GM23248 (cell line): ENCODE measurements at regions not wholly inside any gene's neighbourhood (a gene's known extent, or its start where the extent isn't known, plus 50 kb on each side); places are given as distances from the start of the nearest gene placed in this dataset.

Source experiments
- EZH2 ChIP-seq: fragments of 200-600 bp; sonication (generic); IDR thresholded peaks from 2 replicates; pipeline ENCODE4 v1.6.1; 2018; ENCODE audit warnings: antibody characterized with exemption, mild to moderate bottlenecking; ENCODE audit not compliant: insufficient read depth, poor library complexity, severe bottlenecking
- EZH2phosphoT487 ChIP-seq: fragments of 200-600 bp; sonication (generic); IDR thresholded peaks from 2 replicates; pipeline ENCODE4 v1.6.1; 2018; ENCODE audit warnings: antibody characterized with exemption, moderate library complexity, mild to moderate bottlenecking, low read depth; ENCODE audit not compliant: insufficient read depth

DNA sequence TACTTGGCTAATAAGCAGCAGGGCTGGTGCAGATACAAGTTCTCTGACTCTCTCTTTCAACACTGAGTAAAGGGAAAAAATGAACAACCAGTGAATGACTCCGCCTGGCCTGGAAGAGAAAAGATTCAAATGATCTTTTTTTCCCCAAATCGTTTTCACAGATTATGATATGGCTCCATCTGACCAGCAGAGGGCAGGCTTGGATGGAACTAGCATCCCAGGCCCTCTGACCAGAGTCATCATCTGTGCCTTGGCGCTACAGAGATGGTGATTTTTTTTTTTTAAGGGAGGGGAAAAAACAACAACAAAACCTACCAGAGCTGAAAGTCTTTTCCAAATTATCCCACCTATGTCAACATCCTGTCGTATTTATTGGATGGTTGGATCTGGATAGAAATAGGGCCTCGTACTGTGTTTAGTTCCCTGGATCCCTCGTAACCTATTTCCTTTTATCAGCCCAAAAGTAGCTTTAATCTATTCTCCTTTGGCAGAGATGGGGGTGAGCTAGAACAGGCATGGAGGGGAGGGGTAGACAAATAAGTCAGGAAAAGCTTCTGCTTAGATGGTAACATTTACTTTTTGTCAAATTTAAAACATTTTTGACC, 69.7 kb downstream of the PRSS23 start:
- no peak for TF ChIP-seq EZH2phosphoT487
- TF ChIP-seq EZH2: no peak
